ENCODE measurements at regions not wholly inside any gene's neighbourhood (a gene's known extent, or its start where the extent isn't known, plus 50 kb on each side); places are given as distances from the start of the nearest gene placed in this dataset.

- DNase-seq (ENCODE audit: low spot score), result no peak
These were observed 198.7 kb downstream of the SKIDA1 start for GRCh38 chr10:21326594-21327288.

DNA sequence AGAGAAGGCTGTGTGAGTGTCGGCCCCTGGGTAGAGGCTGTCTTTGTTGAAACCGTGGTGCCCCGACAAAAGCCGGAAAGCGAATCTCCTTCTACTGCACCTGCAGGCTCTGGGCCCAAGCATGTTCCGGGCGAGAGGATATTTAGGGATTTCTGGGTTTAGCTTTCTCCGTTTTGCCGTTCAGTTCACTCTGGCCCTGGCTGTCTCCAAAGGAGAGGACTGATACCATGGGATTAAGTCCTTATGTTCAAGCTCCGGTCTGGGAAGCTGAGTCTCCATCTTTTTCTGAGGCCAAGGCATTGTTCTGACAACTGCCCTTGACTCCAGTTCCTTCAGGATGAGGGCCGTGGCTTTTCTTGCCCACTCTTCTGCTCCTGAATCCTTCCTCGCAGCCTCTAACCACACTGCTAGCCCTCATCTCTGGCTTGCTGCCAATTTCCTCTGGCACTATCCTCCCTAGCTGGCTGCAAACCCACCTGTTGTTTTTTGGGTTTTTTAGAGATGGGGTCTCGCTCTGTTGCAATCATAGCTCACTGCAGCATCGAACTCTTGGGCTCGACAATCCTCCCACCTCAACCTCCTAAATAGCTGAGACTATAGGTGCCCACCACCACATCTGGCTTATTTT is 206.8 kb downstream of the SKIDA1 start:
- DNase-seq (ENCODE audit: low spot score), result no peak

DNA sequence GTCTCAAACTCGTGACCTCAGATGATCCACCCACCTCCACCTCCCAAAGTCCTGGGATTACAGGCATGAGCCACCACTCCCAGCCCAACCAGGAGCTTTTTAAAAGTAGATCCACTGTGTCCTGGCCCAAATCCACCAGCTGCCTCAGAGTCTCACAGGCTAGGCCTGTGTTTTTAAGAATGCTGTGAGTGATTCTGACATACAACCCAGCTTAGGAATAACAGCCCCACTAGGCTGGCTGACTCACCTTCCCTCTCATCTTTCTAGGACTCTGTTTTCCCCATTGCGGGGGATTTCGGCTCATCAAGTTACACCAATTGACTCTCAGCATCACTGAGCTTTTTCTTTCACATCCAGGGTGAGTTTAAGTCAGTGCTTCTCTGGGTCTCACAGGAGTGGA is 207.6 kb downstream of the SKIDA1 start:
- DNase-seq (ENCODE audit: low spot score), result no peak

- DNase-seq (ENCODE audit: low spot score), result no peak
These were observed 209.7 kb downstream of the SKIDA1 start for GRCh38 chr10:21315645-21316220.

DNA sequence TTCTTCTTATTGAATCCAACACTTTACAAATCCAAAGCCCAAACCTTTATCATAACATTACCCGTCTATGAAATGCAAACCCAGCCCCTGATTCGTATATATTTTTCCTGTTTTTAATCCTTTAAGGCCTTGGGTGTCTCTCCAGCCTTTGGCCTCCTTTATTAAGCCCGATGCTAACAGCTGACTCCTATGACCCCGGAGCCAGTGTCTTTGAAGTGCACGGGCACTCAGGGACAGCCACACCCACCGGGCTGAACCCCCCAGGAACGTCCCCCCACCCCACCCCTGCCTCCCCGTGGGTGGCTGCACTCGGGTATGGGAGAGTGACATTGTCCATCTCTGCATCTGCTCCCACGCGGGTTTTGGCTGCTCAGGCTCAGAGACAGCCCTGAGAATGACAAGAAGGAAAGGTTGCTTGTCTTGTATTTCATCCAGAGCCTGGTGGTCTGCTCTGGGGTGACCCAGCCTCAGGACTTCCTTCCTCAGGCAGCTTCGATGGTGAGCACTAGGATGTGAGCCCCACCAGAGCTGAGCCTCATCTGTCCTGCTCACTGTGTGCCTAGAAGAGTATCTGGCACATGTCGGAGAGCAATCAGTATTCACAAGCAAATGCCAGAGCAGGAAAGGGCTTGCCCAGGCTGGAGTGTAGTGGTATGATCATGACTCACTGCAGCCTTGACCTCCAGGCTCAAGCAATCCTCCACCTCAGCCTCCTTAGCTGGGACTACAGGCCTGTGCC is 210.4 kb downstream of the SKIDA1 start:
- no peak for DNase-seq (ENCODE audit: low spot score)

GRCh38 chr10:21314111-21314626 is 211.3 kb downstream of the SKIDA1 start:
- no peak for DNase-seq (ENCODE audit: low spot score)

- DNase-seq (ENCODE audit: low spot score), result no peak
These were observed 211.8 kb downstream of the SKIDA1 start for GRCh38 chr10:21313691-21314090.

GRCh38 chr10:21311426-21311825 is 214.1 kb downstream of the SKIDA1 start:
- no peak for DNase-seq (ENCODE audit: low spot score)

DNA sequence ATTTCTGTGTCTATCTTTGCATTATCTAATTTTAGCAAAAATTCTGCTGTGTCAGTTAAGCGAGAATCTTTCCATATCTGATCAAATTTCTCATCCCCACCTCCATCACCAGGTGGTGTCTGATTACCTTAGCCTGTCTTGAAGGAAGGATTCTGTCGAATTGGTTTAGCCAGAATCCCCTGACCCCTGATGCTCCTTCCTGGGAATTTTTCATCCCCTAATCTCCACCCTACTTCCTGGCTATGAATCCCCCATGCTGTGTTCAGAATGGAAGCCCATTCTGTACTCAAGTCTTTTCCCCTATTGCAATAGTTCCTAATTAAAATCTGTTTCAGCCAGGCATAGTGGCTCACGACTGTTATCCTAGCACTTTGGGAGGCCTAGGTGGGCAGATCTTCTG is 216.1 kb downstream of the SKIDA1 start:
- DNase-seq (ENCODE audit: low spot score), result no peak

GRCh38 chr10:21308946-21309345 is 216.5 kb downstream of the SKIDA1 start:
- DNase-seq (ENCODE audit: low spot score), result no peak

GRCh38 chr10:21308018-21308417 is 217.5 kb downstream of the SKIDA1 start:
- no peak for DNase-seq (ENCODE audit: low spot score)

DNA sequence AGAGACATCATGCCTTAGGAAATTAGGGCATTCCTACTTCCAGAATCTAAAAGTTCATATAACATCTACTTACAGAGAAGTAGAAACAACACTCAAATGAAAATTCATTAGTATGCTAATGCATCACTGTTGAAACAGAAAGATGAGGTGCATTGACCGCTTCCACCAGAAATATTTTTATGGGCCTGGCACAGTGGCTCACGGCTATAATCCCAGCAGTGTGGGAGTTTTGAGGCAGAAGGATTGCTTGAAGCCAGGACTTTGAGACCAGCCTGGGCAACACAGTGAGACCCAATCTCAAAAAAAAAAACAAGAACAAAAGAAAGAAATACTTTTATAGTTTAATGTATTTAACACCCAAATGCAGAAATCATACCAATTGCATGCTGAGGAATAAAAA is 220.9 kb downstream of the SKIDA1 start:
- DNase-seq (ENCODE audit: low spot score), result no peak

GRCh38 chr10:21304198-21304597 is 221.3 kb downstream of the SKIDA1 start:
- no peak for DNase-seq (ENCODE audit: low spot score)

GRCh38 chr10:21300551-21300950 is 224.9 kb downstream of the SKIDA1 start:
- no peak for DNase-seq (ENCODE audit: low spot score)

GRCh38 chr10:21299330-21299729 is 226.2 kb downstream of the SKIDA1 start:
- no peak for DNase-seq (ENCODE audit: low spot score)

- no peak for DNase-seq (ENCODE audit: low spot score)
These were observed 226.8 kb downstream of the SKIDA1 start for GRCh38 chr10:21298701-21299100.

DNA sequence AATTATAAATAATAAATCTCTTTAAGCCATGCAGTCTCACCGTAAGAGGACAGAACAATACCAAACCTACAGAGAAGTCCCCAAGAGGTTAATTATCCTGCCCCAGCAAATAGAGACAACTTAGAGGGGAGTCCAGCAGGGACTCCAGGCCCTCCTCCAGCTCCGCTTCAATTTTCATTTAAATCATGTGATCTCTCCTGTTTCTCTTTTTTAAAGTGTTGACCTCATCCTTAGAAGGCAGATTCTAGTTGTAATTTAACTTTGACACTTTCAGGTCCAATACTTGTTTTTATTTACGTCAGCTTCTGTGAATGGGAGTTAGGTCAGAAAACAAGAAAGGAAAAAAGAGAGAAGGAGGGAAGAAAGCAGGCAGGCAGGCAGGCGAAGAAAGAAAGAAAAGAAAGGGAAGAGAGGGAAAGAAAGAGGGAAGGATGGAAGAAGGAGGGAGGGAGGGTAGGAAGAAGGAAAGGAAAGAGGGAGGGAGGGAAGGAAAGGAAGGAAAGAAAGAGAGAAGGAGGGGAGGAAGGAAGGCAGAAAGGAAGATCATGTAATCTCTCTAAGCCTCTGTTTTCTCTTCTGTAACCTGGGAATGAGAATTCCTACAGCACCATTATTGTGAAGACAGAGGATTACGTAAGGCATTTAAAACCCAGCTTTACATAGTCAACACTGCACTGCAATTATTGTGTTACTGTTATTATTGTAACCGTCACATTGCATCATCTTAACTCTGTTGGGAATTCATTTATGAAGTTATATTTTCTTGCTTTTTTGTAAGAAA is 227.7 kb downstream of the SKIDA1 start:
- no peak for DNase-seq (ENCODE audit: low spot score)

DNA sequence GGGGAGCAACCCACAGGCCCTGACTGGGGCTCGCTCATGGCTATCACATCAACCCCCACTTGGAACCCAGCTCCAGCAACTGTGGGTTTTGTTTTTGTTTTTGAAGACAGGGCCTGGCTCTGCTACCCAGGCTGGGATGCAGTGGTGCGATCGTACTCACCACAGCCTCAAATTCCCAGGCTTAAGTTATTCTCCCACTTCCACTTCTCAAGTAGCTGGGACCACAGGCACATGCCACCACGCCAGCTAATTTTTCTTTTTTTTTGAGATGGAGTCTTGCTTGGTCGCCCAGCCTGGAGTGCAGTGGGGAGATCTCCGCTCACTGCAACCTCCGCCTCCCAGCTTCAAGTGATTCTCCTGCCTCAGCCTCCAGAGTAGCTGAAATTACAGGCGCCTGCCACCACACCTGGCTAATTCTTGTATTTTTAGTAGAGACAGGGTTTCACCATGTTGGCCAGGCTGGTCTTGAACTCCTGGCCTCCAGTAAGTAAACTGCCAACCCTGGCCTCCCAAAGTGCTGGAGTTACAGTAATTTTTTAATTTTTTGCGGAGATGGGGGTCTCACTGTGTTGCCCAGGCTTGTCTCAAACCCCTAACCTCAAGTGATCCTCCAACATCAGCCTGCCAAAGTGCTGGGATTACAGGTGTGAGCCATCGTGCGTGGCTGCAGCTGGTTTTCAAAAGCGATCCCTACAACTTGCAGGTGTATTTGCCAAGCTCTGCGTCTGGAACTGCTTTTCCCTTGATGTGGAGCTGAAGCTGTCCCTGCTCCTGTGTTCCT is 228.7 kb downstream of the SKIDA1 start:
- no peak for DNase-seq (ENCODE audit: low spot score)

DNA sequence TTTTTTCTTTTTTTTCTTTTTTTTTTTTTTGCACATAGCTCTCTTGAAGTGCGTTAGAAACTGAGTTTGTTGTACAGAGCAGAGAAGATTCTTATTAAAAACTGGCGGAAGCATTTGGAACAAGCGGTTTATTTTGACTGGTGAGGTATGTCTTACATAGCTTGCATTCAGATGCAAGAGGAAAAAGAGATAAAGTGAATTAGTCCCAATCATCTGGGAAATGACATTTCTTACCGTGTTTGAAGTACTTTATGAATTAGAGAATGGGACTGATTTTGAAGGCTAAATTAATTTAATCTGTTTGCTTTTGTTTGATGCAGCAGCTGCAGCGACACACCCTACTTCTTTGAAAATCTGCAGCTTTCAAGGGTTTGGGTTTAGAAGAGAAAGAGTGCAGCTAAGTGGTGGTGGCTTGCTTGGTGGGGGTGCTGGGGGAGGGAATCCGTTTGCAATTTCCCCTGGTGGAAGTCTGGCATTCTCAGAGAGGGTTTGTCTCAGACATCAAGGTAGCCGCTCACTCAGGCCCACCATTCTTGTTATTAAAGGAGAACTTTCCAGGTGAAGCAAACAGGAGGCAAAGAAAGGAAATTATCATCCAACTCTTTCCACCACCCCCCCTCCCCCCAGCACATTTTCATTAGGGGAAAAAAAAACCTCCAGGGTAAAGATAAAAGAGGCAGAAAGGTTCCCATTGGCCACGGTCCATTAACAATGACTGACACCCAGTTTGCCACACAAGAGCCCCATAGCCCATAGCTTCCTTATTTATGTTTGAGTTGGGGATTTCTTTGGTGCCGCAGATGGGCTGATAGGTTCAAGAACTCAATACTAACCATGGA is 231.7 kb downstream of the SKIDA1 start:
- no peak for DNase-seq (ENCODE audit: low spot score)

Measured in HuH-7 (cell line).